H9 (cell line): ENCODE measurements at regions not wholly inside any gene's neighbourhood (a gene's known extent, or its start where the extent isn't known, plus 50 kb on each side); places are given as distances from the start of the nearest gene placed in this dataset.

Source experiments
- DNase-seq: peaks from one replicate; pipeline ENCODE4 v3.0.0-alpha.2; 2017
- H2AFZ ChIP-seq: one replicate; pipeline ENCODE4 v1.6.1; 2013; ENCODE audit warnings: mild to moderate bottlenecking, low read length, control low read depth, moderate library complexity
- H2AK5ac ChIP-seq: 2 replicates; pipeline ENCODE4 v1.6.1; 2013; ENCODE audit warnings: low read length, control low read depth, mixed read lengths; ENCODE audit not compliant: insufficient read length
- H2BK120ac ChIP-seq: one replicate; pipeline ENCODE4 v1.6.1; 2013; ENCODE audit warnings: low read depth, mild to moderate bottlenecking, low read length, control low read depth, inconsistent platforms; ENCODE audit not compliant: poor library complexity, severe bottlenecking
- H2BK12ac ChIP-seq: 2 replicates; pipeline ENCODE4 v1.6.1; 2013; ENCODE audit warnings: low read length, control low read depth, mixed read lengths, low read depth; ENCODE audit not compliant: insufficient read length
- H2BK15ac ChIP-seq: 2 replicates; pipeline ENCODE4 v1.6.1; 2013; ENCODE audit warnings: low read depth, low read length, control low read depth
- H2BK20ac ChIP-seq: one replicate; pipeline ENCODE4 v1.6.1; 2013; ENCODE audit warnings: low read depth, mild to moderate bottlenecking, low read length, control low read depth, inconsistent platforms; ENCODE audit not compliant: poor library complexity, severe bottlenecking
- H2BK5ac ChIP-seq: 2 replicates; pipeline ENCODE4 v1.6.1; 2013; ENCODE audit warnings: low read length, control low read depth, mixed read lengths; ENCODE audit not compliant: insufficient read length
- H3K14ac ChIP-seq: 2 replicates; pipeline ENCODE4 v1.6.1; 2013; ENCODE audit warnings: low read length, control low read depth; ENCODE audit not compliant: insufficient read depth
- H3K18ac ChIP-seq: 2 replicates; pipeline ENCODE4 v1.6.1; 2013; ENCODE audit warnings: low read depth, mild to moderate bottlenecking, mixed read lengths, low read length, control low read depth; ENCODE audit not compliant: insufficient read length
- H3K23ac ChIP-seq: 2 replicates; pipeline ENCODE4 v1.6.1; 2013; ENCODE audit warnings: low read length, control low read depth, mixed read lengths, low read depth; ENCODE audit not compliant: insufficient read length
- H3K23me2 ChIP-seq: 2 replicates; pipeline ENCODE4 v1.6.1; 2013; ENCODE audit warnings: low read depth, mild to moderate bottlenecking, mixed read lengths, low read length, control low read depth; ENCODE audit not compliant: insufficient read length, poor library complexity, severe bottlenecking
- H3K27ac ChIP-seq: 2 replicates; pipeline ENCODE4 v1.5.1; 2013; ENCODE audit warnings: low read length, control low read depth, mixed read lengths, low read depth; ENCODE audit not compliant: insufficient read length
- H3K27me3 ChIP-seq: 2 replicates; pipeline ENCODE4 v1.6.1; 2013; ENCODE audit warnings: low read length, control low read depth, inconsistent platforms; ENCODE audit not compliant: insufficient read depth
- H3K4ac ChIP-seq: 2 replicates; pipeline ENCODE4 v1.6.1; 2013; ENCODE audit warnings: low read depth, mild to moderate bottlenecking, control low read depth, inconsistent platforms, low read length, moderate library complexity
- H3K4me1 ChIP-seq: 2 replicates; pipeline ENCODE4 v1.6.1; 2013; ENCODE audit warnings: low read length, control low read depth, inconsistent platforms; ENCODE audit not compliant: insufficient read depth
- H3K4me2 ChIP-seq: 2 replicates; pipeline ENCODE4 v1.6.1; 2013; ENCODE audit warnings: low read length, control low read depth, mixed read lengths; ENCODE audit not compliant: insufficient read length, insufficient read depth
- H3K56ac ChIP-seq: 2 replicates; pipeline ENCODE4 v1.6.1; 2013; ENCODE audit warnings: low read depth, mild to moderate bottlenecking, mixed read lengths, low read length, control low read depth; ENCODE audit not compliant: insufficient read length
- H3K79me1 ChIP-seq: 2 replicates; pipeline ENCODE4 v1.6.1; 2013; ENCODE audit warnings: low read depth, mild to moderate bottlenecking, moderate library complexity, low read length, control low read depth, inconsistent platforms; ENCODE audit not compliant: insufficient read depth, poor library complexity, severe bottlenecking
- H3K79me2 ChIP-seq: 2 replicates; pipeline ENCODE4 v1.6.1; 2013; ENCODE audit warnings: low read length, control low read depth, inconsistent platforms; ENCODE audit not compliant: insufficient read depth
- H3K9ac ChIP-seq: 2 replicates; pipeline ENCODE4 v1.6.1; 2013; ENCODE audit warnings: low read length, control low read depth, mixed read lengths; ENCODE audit not compliant: insufficient read length; ENCODE audit errors: extremely low read depth
- H3K9me3 ChIP-seq: one replicate; pipeline ENCODE4 v1.6.1; 2013; ENCODE audit warnings: low read depth, low read length, inconsistent platforms; ENCODE audit not compliant: control insufficient read depth
- H3T11ph ChIP-seq: one replicate; pipeline ENCODE4 v1.6.1; 2013; ENCODE audit warnings: mild to moderate bottlenecking, low read length, control low read depth, inconsistent platforms
- H4K20me1 ChIP-seq: one replicate; pipeline ENCODE4 v1.6.1; 2013; ENCODE audit not compliant: control insufficient read depth, insufficient read length, insufficient read depth
- H4K5ac ChIP-seq: 2 replicates; pipeline ENCODE4 v1.6.1; 2013; ENCODE audit warnings: low read depth, mild to moderate bottlenecking, mixed read lengths, low read length, control low read depth; ENCODE audit not compliant: insufficient read length
- H4K8ac ChIP-seq: replicated peaks from 2 replicates; pipeline ENCODE4 v1.6.1; 2013; ENCODE audit warnings: low read length, control low read depth, mixed read lengths, low read depth; ENCODE audit not compliant: insufficient read length
- H4K91ac ChIP-seq: 2 replicates; pipeline ENCODE4 v1.6.1; 2013; ENCODE audit warnings: low read depth, mild to moderate bottlenecking, moderate library complexity, mixed read lengths, low read length, control low read depth; ENCODE audit not compliant: insufficient read length
- H3K27ac Mint-ChIP-seq, 3 experiments: 2 replicates in 2 of 3; 3 replicates in 1 of 3; pipeline ENCODE4 v1.8.0; 2020 to 2021; ENCODE audit warnings: mixed read lengths in 3 of 3, mild to moderate bottlenecking in 1 of 3, moderate library complexity in 1 of 3
- H3K27me3 Mint-ChIP-seq: 2 replicates; pipeline ENCODE4 v1.8.0; 2021; ENCODE audit warnings: low read depth, mild to moderate bottlenecking, moderate library complexity, mixed read lengths
- H3K36me3 Mint-ChIP-seq, 3 experiments: 2 replicates in 2 of 3; 3 replicates in 1 of 3; pipeline ENCODE4 v1.8.0; 2020 to 2021; ENCODE audit warnings: low read depth in 3 of 3, mixed read lengths in 3 of 3; ENCODE audit not compliant: insufficient read depth in 1 of 3
- H3K4me1 Mint-ChIP-seq, 2 experiments: 2 replicates each; pipeline ENCODE4 v1.8.0; 2020; ENCODE audit warnings: mixed read lengths in 2 of 2
- H3K4me3 Mint-ChIP-seq, 2 experiments: 2 replicates in 1 of 2; 3 replicates in 1 of 2; pipeline ENCODE4 v1.8.0; 2020 to 2021; ENCODE audit warnings: mild to moderate bottlenecking in 2 of 2, mixed read lengths in 2 of 2, moderate library complexity in 1 of 2
- H3K9me3 Mint-ChIP-seq, 2 experiments: 2 replicates in 1 of 2; 3 replicates in 1 of 2; pipeline ENCODE4 v1.8.0; 2020; ENCODE audit warnings: mild to moderate bottlenecking in 2 of 2, mixed read lengths in 2 of 2, moderate library complexity in 1 of 2
- WGBS: extraction: QIAGEN DNeasy Blood & Tissue Kit; methylation state at CpG from one replicate; pipeline ENCODE4 v1.1.7; 2013; ENCODE audit warnings: missing lambda C conversion rate, low lambda C conversion rate, mixed read lengths; ENCODE audit not compliant: insufficient read length; ENCODE audit errors: extremely low coverage; 5-methylcytosine and 5-hydroxymethylcytosine counted together
- TF ChIP-seq, protein P1 (sequence below): fragments of 200-600 bp; sonication (generic); conservative IDR thresholded peaks from 3 replicates; pipeline ENCODE4 v1.8.0; 2021; ENCODE audit warnings: antibody characterized with exemption, mild to moderate bottlenecking

DNA sequence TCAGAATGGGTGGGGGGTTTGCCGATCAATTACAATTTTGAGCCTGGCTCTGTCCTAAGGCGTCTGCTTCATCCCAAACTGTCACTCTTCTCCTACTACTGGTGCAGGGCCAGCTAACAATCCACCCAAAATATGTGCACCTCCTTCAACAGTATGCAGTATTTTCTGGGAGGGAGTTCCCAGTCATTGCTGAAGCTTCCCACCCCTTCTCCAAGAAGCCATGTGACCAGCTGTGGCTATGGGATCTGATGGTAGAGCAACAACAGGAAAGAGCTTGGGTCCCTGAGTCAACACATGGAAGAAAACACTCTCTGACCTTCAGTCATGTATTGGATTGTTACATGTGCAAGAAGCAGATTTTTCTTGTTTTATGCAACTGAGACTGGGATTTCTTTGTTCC is 185.7 kb upstream of the GHITM start:
- H3K9ac ChIP-seq: no peak overlapping the region
- H3K27ac ChIP-seq: no peak overlapping the region
- no peak overlapping the region for H3K23ac ChIP-seq
- no peak overlapping the region for H3K56ac ChIP-seq
- no peaks in the 10 kb centered on the region; a peak in 1 of 5 replicates for H3K9me3 Mint-ChIP-seq
- no peak overlapping the region for H2BK120ac ChIP-seq
- H2BK15ac ChIP-seq: no peak overlapping the region
- no peaks in the 10 kb centered on the region for H3K9me3 ChIP-seq
- no peak overlapping the region for H2AK5ac ChIP-seq
- H3K79me2 ChIP-seq: no peaks in the 10 kb centered on the region
- H3K23me2 ChIP-seq: no peaks in the 10 kb centered on the region
- H2BK12ac ChIP-seq: no peak overlapping the region
- no peak overlapping the region for H4K8ac ChIP-seq
- no peak for DNase-seq
- H4K91ac ChIP-seq: no peak overlapping the region
- H3K4me1 Mint-ChIP-seq: peaks cover 61 to 67% of the 10 kb centered on the region in 2 experiments
- no peak overlapping the region for H3K4ac ChIP-seq
- H3K79me1 ChIP-seq: no peaks in the 10 kb centered on the region
- WGBS: no CpG with 5 or more reads among the region's 2 CpGs
- H2AFZ ChIP-seq: no peak overlapping the region
- H3K18ac ChIP-seq: no peak overlapping the region
- peaks cover 71% of the 10 kb centered on the region for H3K27me3 Mint-ChIP-seq
- TF ChIP-seq, protein P1, sequence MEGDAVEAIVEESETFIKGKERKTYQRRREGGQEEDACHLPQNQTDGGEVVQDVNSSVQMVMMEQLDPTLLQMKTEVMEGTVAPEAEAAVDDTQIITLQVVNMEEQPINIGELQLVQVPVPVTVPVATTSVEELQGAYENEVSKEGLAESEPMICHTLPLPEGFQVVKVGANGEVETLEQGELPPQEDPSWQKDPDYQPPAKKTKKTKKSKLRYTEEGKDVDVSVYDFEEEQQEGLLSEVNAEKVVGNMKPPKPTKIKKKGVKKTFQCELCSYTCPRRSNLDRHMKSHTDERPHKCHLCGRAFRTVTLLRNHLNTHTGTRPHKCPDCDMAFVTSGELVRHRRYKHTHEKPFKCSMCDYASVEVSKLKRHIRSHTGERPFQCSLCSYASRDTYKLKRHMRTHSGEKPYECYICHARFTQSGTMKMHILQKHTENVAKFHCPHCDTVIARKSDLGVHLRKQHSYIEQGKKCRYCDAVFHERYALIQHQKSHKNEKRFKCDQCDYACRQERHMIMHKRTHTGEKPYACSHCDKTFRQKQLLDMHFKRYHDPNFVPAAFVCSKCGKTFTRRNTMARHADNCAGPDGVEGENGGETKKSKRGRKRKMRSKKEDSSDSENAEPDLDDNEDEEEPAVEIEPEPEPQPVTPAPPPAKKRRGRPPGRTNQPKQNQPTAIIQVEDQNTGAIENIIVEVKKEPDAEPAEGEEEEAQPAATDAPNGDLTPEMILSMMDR: no peak
- H3T11ph ChIP-seq: no peak overlapping the region
- no peak overlapping the region; a peak in 1 of 7 replicates for H3K27ac Mint-ChIP-seq
- H3K36me3 Mint-ChIP-seq: no peaks in the 10 kb centered on the region; a peak in 1 of 7 replicates
- no peak overlapping the region for H4K5ac ChIP-seq
- H3K4me3 Mint-ChIP-seq: no peak overlapping the region
- H3K14ac ChIP-seq: no peak overlapping the region
- no peak overlapping the region for H2BK5ac ChIP-seq
- H3K27me3 ChIP-seq: no peaks in the 10 kb centered on the region
- H3K4me1 ChIP-seq: peaks cover 17% of the 10 kb centered on the region
- no peaks in the 10 kb centered on the region for H4K20me1 ChIP-seq
- H3K4me2 ChIP-seq: no peak overlapping the region
- H2BK20ac ChIP-seq: no peak overlapping the region
